SJSA1 (cell line): ENCODE measurements at regions not wholly inside any gene's neighbourhood (a gene's known extent, or its start where the extent isn't known, plus 50 kb on each side); places are given as distances from the start of the nearest gene placed in this dataset.

Experiments
- DNase-seq, 2 experiments: peaks; one replicate each; pipeline ENCODE4 v3.0.0-alpha.2; 2015 to 2020; ENCODE audit warnings: low spot score in 2 of 2, low read depth in 1 of 2
- H3K27ac ChIP-seq: fragments of 250-450 bp; sonication (Bioruptor Pico); 2 replicates; pipeline ENCODE4 v1.5.1; 2020; ENCODE audit warnings: mild to moderate bottlenecking, moderate library complexity
- H3K27me3 ChIP-seq: fragments of 250-450 bp; sonication (Bioruptor Pico); replicated peaks from 2 replicates; pipeline ENCODE4 v1.5.1; 2020; ENCODE audit warnings: mild to moderate bottlenecking, moderate library complexity
- H3K36me3 ChIP-seq: fragments of 250-450 bp; sonication (Bioruptor Pico); 2 replicates; pipeline ENCODE4 v1.5.1; 2020; ENCODE audit warnings: mild to moderate bottlenecking
- H3K4me1 ChIP-seq: fragments of 250-450 bp; sonication (Bioruptor Pico); replicated peaks from 2 replicates; pipeline ENCODE4 v1.6.1; 2021; ENCODE audit warnings: mild to moderate bottlenecking
- H3K4me3 ChIP-seq: fragments of 250-450 bp; sonication (Bioruptor Pico); 2 replicates; pipeline ENCODE4 v1.5.1; 2020; ENCODE audit warnings: mild to moderate bottlenecking
- H3K9me3 ChIP-seq: fragments of 250-450 bp; sonication (Bioruptor Pico); replicated peaks from 2 replicates; pipeline ENCODE4 v1.5.1; 2020; ENCODE audit warnings: mild to moderate bottlenecking

DNA sequence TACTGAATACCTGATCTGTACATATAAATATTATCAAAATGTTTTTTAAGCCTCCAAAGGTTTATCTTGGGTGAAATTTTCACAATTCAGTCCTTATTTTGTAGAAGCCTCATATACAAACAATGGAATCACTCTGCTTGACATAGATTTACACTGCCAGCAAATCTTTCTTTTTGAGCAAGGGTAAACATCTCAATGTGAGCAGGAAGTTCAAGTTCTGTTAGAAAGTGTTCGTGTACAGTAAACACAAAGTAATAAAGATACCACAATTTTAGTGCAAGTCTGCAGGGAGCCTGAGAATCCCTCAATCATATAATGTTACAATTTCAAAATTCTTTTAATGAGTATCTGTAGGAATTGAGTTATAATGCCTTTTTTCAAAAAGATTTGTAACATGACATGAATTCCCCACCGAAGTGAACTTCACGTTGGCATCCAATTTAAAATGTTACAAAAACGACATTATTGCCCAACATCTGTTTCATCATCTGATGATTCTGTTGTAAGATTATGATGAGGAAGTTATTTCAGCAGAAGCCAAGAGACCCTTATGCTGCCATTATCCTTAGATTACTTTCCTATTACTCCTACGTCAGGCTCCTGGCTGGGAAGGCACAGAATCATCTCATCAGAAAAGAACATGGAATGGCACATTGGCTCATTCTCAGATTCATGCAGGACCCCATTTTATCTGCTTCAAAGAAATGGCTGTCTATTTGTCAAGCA, 283.9 kb upstream of the ACVR2A start:
- Histone ChIP-seq H3K27me3 (no peaks in the 10 kb centered on the region), H3K4me1 (no peaks in the 10 kb centered on the region), H3K4me3 (no peak overlapping the region), H3K27ac (no peak overlapping the region), H3K9me3 (no peaks in the 10 kb centered on the region), H3K36me3 (no peaks in the 10 kb centered on the region)
- DNase-seq: no peak

DNA sequence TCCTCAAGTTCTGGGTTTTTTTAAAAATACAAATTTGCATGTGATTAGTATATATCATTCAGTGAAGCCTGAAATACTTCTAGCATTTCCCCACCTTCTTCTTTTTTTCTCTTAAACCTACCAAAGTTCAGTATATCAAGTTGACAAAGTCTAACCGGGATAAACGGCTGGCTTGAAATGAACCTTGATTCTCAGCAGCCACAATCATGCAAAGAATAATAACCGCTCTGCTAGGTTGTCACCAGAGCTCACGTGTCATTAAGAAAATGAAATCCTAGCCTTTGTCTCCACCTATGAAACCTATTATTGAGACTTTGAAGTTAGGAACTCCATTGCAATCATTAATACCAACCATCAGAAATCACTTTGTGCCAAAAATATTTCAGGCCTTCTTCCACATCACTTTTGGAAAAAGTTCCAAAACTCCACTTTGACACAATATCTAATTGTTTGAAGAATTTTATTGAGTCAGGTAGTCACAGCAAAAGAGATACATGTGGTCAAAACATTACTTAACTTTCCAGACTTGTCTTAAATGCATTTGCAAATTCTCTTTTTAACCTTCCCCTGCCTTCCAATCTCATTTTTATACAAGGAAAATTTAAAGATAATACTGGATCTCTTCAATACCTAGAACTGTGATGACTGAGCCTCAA, 285.6 kb upstream of the ACVR2A start:
- DNase-seq: no peak
- Histone ChIP-seq H3K27me3 (no peaks in the 10 kb centered on the region), H3K4me1 (no peaks in the 10 kb centered on the region), H3K4me3 (no peak overlapping the region), H3K27ac (no peak overlapping the region), H3K36me3 (no peaks in the 10 kb centered on the region), H3K9me3 (no peaks in the 10 kb centered on the region)

DNA sequence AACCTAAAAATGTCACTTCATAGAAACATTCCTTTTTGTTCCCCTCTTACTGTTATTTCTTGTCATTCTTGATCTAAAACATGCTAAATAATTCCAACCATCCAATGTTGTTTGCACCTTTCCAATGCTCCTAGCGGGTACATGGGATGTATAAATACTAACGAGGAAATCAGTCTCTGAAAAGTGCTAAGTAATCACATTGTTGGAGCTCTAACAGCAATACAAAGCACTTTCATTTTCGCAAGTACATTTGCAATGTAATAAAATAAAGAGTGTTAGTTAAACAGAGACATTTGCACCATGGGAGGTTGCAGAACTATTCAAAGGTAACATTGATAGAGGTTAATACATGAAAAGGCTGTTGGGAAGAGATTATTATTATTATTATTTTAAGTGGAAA, 286.2 kb upstream of the ACVR2A start:
- H3K27ac ChIP-seq: no peak overlapping the region
- H3K9me3 ChIP-seq: no peaks in the 10 kb centered on the region

DNA sequence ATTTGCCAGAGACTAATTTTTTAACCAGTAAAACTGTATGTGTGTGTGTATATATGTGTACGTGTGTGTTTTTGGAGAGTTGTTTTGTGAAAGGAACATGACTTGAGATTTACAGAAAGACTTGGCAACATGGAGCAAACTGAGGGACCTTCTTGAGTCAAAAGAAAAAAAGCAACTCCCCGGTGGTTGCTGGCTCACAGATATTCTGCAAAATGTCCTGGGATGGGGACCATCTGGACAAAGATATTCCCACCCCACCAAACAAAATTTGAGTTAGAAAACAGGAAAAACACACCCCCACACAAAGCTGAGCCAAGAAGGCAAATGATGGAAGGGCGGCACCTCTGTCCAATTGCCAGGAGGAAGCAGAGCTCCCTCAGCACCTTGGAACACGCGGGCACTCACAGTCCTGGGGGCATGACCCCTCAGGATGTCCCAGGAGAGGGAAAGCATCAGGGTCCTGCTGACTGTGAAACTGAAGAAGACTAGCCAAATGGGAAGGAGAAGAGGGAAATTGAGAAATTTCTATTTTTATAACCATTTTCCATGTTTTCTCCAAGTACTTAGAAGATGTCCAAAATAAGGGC, 290.2 kb upstream of the ACVR2A start:
- Histone ChIP-seq H3K4me1 (no peaks in the 10 kb centered on the region), H3K27me3 (no peaks in the 10 kb centered on the region), H3K4me3 (no peak overlapping the region), H3K27ac (no peak overlapping the region), H3K9me3 (no peaks in the 10 kb centered on the region; the same call in 1 of the 2 replicates), H3K36me3 (no peaks in the 10 kb centered on the region)
- no peak for DNase-seq

More for the DNA sequence above, 286.2 kb upstream of the ACVR2A start:
- no peak for DNase-seq
- H3K36me3 ChIP-seq: no peaks in the 10 kb centered on the region
- no peak overlapping the region for H3K4me3 ChIP-seq
- no peaks in the 10 kb centered on the region for H3K4me1 ChIP-seq
- no peaks in the 10 kb centered on the region for H3K27me3 ChIP-seq

DNA sequence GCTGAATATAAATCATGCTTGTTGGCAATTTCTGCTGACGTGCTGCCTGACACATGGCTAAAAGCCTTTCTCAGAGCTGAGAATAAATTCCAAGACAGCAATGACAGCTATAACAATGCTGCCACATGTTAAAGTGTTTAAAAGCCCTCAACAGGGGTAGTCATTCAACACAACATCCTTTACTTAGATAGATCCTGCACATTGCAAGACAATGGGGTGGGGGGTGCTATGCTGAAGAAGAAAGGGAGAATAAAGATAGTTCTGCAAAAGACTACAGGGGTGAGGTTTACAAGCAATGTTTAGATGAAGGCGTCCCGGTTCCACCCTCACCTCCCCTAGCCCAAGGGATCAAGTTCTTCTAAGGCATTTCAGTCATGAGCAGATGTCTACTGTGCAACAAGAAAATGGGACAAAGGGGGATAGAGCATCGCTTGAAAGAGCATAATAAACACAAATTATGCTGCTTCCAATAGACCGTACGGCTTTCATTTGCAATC, 291.0 kb upstream of the ACVR2A start:
- Histone ChIP-seq H3K9me3 (no peaks in the 10 kb centered on the region; the same call in 1 of the 2 replicates), H3K36me3 (no peaks in the 10 kb centered on the region), H3K4me3 (no peak overlapping the region), H3K27ac (no peak overlapping the region), H3K4me1 (no peaks in the 10 kb centered on the region), H3K27me3 (no peaks in the 10 kb centered on the region)
- no peak for DNase-seq

DNA sequence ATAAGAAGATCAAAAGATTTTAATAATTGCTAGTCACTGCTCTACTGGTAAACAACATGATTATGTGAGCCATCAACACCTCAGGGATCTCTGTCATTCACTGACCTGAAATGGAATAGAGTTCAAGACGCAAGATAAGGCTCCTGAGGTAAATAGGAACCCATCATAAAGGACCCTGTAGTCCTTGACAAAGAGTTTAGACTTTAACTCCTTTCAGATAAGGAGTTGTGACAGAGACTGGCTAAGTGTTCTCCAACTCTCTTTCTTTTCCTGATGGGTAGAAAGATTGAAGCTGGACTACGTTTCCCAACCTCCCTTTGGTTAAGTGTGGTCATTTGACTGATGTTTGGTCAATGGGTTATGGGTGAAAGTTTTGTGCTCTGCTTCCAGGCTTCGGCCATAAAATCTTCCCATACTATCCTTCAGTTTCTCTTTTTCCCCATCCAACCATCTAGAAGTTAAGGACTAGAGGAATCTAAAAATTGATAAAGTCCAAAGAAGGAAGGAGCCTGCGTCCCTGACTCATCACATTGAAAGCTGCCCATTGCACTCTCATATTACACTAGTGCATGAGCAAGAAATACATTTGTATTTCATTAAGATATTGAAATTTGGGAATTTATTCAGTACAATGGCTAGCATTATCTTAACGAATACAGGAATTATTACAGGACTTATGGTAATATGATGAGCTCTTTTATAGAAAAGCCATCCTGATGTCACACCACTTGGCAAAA, 293.7 kb upstream of the ACVR2A start:
- no peak for DNase-seq
- Histone ChIP-seq H3K4me1 (no peaks in the 10 kb centered on the region), H3K27ac (no peak overlapping the region), H3K27me3 (no peaks in the 10 kb centered on the region), H3K9me3 (peaks cover 3% of the 10 kb centered on the region), H3K4me3 (no peak overlapping the region), H3K36me3 (no peaks in the 10 kb centered on the region)

DNA sequence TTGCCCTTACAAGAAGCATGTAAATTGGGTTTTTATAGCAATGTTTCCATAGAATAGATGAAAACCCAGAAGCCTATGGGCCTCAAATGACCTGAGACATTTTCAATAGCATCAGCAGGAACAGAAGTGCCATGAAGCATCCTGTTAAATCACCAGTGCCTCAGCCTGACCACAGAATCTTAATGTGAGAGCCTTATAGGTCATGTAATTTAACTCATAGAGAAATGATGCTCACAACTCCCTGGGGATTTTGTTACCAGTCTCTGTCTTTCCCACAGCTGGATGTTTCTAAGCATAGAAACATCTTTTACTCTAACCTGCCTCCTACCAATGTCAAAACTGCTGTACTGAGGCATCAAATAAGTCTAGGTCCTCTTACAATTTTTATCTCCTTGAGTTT, 295.8 kb upstream of the ACVR2A start:
- Histone ChIP-seq H3K4me1 (no peaks in the 10 kb centered on the region), H3K36me3 (no peaks in the 10 kb centered on the region), H3K27ac (no peak overlapping the region), H3K4me3 (no peak overlapping the region), H3K27me3 (no peaks in the 10 kb centered on the region), H3K9me3 (peaks cover 3% of the 10 kb centered on the region)
- DNase-seq: no peak

DNA sequence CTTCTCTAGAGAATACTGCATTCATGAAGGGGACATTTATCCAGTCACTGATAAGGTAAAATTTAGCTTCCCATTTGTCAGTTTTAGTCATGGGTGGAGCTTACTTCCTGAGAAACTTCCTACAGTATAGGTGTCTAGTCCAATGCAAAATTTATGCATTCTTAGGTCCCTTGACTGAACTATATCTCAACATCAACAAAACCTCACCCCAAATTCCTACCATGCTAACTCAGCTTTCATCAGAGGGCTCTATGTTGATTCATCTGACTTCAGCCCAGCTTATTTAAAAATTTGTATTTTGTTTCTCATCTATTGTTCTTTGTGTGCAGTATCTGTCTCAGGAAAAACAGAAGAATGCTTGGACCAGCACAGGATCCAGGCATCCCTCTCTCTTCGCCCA, 296.4 kb upstream of the ACVR2A start:
- no peak for DNase-seq
- no peaks in the 10 kb centered on the region for H3K4me1 ChIP-seq
- H3K27me3 ChIP-seq: no peaks in the 10 kb centered on the region

DNA sequence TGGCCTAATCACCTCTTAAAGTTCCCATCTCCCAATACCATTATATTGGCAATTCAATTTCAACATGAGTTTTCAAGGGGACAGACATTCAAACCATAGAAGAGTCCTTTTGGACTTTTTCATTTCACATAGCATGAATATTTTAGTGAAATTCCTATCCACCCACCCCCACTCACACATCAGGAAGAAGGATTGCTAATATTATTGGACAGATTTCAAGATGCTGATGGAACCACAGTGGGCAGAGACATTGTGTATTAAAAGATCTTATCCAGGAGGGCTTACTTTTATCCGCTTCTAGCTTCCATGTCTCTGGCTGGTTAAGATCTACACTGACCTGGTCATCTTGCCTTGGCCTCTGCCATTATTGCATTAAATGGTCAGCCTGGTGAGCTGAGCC, 297.4 kb upstream of the ACVR2A start:
- H3K4me1 ChIP-seq: no peaks in the 10 kb centered on the region

More for the DNA sequence above, 296.4 kb upstream of the ACVR2A start:
- no peak overlapping the region for H3K4me3 ChIP-seq
- H3K9me3 ChIP-seq: peaks cover 3% of the 10 kb centered on the region
- no peaks in the 10 kb centered on the region for H3K36me3 ChIP-seq
- no peak overlapping the region for H3K27ac ChIP-seq

DNA sequence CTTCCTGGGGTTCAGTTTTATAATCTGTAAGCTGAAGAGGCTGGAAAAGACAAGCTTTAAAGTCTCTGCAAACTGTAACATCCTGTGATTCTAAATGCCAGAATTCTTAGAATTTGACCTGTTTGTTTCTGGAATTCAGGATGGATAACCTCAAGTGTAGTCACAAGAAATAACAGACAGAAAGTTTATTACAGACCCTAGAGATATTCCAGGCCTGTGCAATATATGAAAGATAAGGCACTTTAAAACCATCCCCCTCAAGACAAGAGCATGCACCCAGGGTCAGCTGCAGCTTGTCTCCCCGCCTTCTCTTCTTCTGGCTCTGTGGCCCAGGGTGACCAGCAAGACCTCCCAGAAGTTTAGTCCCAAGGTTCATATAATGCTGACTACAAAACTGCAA, 298.7 kb upstream of the ACVR2A start:
- DNase-seq: no peak
- H3K27ac ChIP-seq: no peak overlapping the region
- H3K4me1 ChIP-seq: no peaks in the 10 kb centered on the region
- H3K9me3 ChIP-seq: peaks cover 5% of the 10 kb centered on the region
- no peak overlapping the region for H3K4me3 ChIP-seq
- H3K27me3 ChIP-seq: no peaks in the 10 kb centered on the region
- no peaks in the 10 kb centered on the region for H3K36me3 ChIP-seq

More for the DNA sequence above, 297.4 kb upstream of the ACVR2A start:
- Histone ChIP-seq H3K27ac (no peak overlapping the region), H3K4me3 (no peak overlapping the region), H3K27me3 (no peaks in the 10 kb centered on the region), H3K9me3 (peaks cover 3% of the 10 kb centered on the region), H3K36me3 (no peaks in the 10 kb centered on the region)
- DNase-seq: no peak

DNA sequence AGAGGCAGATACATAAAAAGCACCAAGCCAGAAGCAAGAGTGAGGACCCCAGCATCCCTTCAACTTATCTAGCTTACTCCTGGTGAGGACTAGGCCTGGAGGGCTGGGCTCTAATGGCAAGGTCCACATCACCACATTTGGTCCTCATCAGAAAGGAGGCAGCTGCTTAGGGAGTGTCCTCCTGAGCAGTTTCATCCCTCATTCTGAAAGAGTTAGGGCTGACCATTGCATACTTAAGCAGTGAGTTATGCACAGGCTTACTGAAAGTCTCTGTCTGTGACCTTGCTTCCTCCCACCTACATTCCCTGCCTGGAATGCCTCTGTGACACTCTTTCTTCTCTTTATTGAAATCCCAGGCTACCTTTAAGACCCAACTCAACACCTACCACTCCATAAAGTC, 301.8 kb upstream of the ACVR2A start:
- H3K27ac ChIP-seq: no peak overlapping the region
- no peak overlapping the region for H3K4me3 ChIP-seq
- H3K9me3 ChIP-seq: peaks cover 5% of the 10 kb centered on the region
- no peaks in the 10 kb centered on the region for H3K27me3 ChIP-seq
- DNase-seq: no peak
- H3K4me1 ChIP-seq: no peaks in the 10 kb centered on the region
- H3K36me3 ChIP-seq: no peaks in the 10 kb centered on the region

DNA sequence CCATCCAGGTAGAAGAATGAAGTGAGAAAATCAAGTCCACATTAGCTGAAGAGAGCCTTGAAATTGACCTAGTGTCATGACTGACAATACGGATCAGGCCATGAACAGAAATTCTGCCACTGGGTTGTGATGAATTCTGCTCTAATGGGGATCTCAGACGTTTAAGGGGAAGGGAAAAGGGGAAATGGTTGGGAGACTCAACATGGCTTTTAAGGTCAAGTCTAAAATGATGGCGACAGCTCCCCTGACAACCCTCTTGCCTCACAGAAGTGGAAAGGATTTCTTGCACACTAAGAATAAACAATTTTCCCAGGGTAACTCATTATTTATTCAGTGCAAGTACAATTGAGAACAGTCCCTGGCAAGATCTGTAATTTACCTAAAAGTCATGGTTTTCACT, 302.5 kb upstream of the ACVR2A start:
- no peak overlapping the region for H3K4me3 ChIP-seq
- peaks cover 5% of the 10 kb centered on the region for H3K9me3 ChIP-seq
- no peaks in the 10 kb centered on the region for H3K27me3 ChIP-seq
- no peaks in the 10 kb centered on the region for H3K36me3 ChIP-seq
- no peaks in the 10 kb centered on the region for H3K4me1 ChIP-seq
- no peak for DNase-seq
- H3K27ac ChIP-seq: no peak overlapping the region

DNA sequence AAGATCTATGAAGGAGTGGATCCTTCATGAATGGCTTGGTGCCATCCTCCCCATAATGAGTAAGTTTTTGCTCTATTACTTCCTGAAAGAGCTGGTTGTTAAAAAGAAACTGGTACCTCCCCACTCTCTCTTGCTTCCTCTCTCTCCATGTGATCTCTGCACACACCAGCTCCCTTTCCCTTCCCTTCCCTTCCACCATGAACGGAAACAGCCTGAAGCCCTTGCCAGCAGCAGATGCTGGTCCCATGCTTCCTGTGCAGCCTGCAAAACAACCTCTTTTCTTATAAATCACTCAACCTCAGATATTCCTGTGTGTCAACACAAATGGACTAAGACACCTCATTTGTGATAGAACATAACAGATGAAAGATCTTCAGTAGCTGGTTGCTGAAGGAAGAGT, 303.5 kb upstream of the ACVR2A start:
- H3K27ac ChIP-seq: no peak overlapping the region
- H3K27me3 ChIP-seq: no peaks in the 10 kb centered on the region
- H3K4me1 ChIP-seq: no peaks in the 10 kb centered on the region
- DNase-seq: no peak
- H3K36me3 ChIP-seq: no peaks in the 10 kb centered on the region
- H3K9me3 ChIP-seq: peaks cover 5% of the 10 kb centered on the region
- no peak overlapping the region for H3K4me3 ChIP-seq

DNA sequence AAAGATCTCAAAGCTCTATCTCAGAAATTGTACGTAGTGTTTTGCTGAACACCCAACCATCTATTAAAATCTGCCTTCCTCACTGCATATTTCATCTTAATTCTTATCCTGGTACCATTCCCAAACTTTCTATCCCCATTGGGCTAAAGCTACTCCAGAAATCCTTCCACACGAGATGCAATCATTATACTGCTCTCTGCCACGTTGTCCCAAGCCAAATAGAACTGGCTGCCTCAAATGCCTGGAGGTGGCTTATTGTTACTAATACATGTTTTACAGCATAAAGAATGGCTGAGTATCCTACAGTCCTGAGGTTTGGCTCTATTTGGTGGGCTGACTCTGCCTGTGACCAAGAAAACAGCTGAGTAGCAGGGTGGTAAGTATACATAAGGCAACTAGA, 306.0 kb upstream of the ACVR2A start:
- H3K9me3 ChIP-seq: peaks cover 5% of the 10 kb centered on the region; the same call in 1 of the 2 replicates
- H3K4me3 ChIP-seq: no peak overlapping the region
- no peaks in the 10 kb centered on the region for H3K27me3 ChIP-seq
- H3K36me3 ChIP-seq: no peaks in the 10 kb centered on the region
- no peaks in the 10 kb centered on the region for H3K4me1 ChIP-seq
- no peak overlapping the region for H3K27ac ChIP-seq
- no peak for DNase-seq
